Activated CD8-positive, alpha-beta memory T cell treated with anti-CD3 and anti-CD28 coated beads, Interleukin-2, amount 10 ng/mL, durations not matched to agents 7 days and 5 days (primary cell): ENCODE measurements at regions not wholly inside any gene's neighbourhood (a gene's known extent, or its start where the extent isn't known, plus 50 kb on each side); places are given as distances from the start of the nearest gene placed in this dataset.

Experiments
- ATAC-seq: fragments of 150-1000 bp; cut with Tn5 transposase; one replicate; pipeline ENCODE4 v1.10.0; 2021; ENCODE audit warnings: moderate library complexity
- CTCF ChIA-PET: fragments of 350-600 bp; sonication (Branson Sonifier 250); formaldehyde crosslinking; loops from one replicate; lab custom pipeline; 2021; ENCODE audit warnings: antibody characterized with exemption; lab: Charles Lee
- DNase-seq: peaks from one replicate; pipeline ENCODE4 v3.0.0-alpha.2; 2020
- H3K27ac Mint-ChIP-seq: one replicate; pipeline ENCODE4 v1.8.0; 2021; ENCODE audit warnings: mild to moderate bottlenecking, mixed read lengths
- H3K27me3 Mint-ChIP-seq: one replicate; pipeline ENCODE4 v1.8.0; 2021; ENCODE audit warnings: mixed read lengths
- H3K36me3 Mint-ChIP-seq: one replicate; pipeline ENCODE4 v1.8.0; 2021; ENCODE audit warnings: mild to moderate bottlenecking, mixed read lengths
- H3K4me1 Mint-ChIP-seq: one replicate; pipeline ENCODE4 v1.8.0; 2021; ENCODE audit warnings: mixed read lengths
- H3K4me3 Mint-ChIP-seq: one replicate; pipeline ENCODE4 v1.8.0; 2021; ENCODE audit warnings: mild to moderate bottlenecking, moderate library complexity, mixed read lengths
- H3K9me3 Mint-ChIP-seq: one replicate; pipeline ENCODE4 v1.8.0; 2022; ENCODE audit warnings: low read depth, mixed read lengths

DNA sequence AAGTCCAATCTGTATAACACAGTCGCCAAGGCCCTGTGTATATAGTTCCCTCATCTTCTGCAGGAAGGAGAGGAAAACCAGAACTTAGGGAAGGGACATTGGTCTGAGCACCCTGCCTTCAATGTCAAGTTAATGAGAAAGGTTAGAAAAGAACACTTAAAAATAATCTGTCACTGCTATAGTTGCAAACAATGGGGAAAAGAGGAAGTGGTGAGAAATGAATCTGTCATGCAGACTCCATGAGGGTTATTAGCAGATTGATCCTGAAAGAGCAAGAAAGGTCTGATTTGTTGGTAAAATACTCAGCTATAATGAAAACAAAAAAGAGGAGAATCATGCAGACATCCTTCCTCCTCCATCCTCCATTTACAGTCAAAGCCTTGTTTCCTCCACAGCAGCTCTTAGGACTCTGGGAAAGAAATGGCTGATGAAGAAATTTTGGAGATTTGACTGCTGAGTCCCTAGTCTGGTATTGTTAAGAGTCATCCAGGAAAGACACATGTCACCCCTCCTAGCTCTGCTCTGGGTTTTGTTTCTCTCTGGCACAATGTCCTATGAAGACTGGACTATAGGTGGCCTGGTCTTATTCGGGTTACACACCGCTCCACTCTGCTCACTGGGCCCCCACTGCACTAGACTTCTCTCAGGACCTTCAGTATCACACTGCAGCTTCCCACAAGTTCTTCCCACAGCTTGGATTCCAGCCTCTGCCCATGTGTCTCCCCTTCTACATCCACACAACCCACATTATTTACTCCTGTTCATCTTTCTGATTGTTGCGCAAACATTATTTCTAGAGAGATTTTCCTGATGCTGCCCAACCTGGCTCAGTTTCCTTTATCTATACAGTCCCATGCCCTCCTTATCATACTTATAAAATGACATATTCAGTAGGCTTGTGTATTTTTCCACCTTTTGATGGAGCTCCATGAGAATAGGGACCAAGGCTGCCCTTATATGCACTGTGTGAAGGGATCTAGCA lies 56.5 kb upstream of the XYLT1 start:
- no peak for DNase-seq
- no peaks in the 10 kb centered on the region for H3K9me3 Mint-ChIP-seq
- CTCF ChIA-PET = no interaction called here
- no peak for ATAC-seq
- H3K27ac Mint-ChIP-seq = no peak overlapping the region
- peaks cover 16% of the 10 kb centered on the region for H3K4me1 Mint-ChIP-seq
- peaks cover 4% of the 10 kb centered on the region for H3K36me3 Mint-ChIP-seq
- H3K27me3 Mint-ChIP-seq = peaks cover 4% of the 10 kb centered on the region
- H3K4me3 Mint-ChIP-seq = no peak overlapping the region

DNA sequence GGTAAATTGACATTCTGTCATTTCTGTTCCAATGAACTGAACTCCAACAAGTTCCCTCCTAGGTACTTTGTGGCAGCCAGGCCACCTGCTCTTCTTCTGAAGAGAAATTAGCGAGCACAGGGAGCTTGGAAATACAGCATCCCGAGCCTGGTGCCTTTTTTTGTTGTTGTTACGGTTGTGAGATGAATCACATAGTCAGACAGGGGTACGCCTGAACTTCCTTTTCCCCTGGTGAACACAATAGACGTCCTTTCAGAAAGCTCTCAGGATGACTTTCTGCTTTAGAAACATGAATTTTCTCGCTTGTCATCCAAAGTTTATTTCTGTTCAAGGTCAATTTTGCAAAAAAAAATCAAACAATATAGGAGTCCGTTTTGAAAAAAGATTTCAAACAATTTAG lies 53.9 kb upstream of the XYLT1 start:
- no peak overlapping the region for H3K4me3 Mint-ChIP-seq
- H3K27ac Mint-ChIP-seq = no peak overlapping the region
- no peaks in the 10 kb centered on the region for H3K36me3 Mint-ChIP-seq
- H3K9me3 Mint-ChIP-seq = no peaks in the 10 kb centered on the region
- CTCF ChIA-PET = no interaction called here
- H3K27me3 Mint-ChIP-seq = peaks cover 20% of the 10 kb centered on the region
- DNase-seq (no peak), ATAC-seq (no peak)
- peaks cover 5% of the 10 kb centered on the region for H3K4me1 Mint-ChIP-seq

DNA sequence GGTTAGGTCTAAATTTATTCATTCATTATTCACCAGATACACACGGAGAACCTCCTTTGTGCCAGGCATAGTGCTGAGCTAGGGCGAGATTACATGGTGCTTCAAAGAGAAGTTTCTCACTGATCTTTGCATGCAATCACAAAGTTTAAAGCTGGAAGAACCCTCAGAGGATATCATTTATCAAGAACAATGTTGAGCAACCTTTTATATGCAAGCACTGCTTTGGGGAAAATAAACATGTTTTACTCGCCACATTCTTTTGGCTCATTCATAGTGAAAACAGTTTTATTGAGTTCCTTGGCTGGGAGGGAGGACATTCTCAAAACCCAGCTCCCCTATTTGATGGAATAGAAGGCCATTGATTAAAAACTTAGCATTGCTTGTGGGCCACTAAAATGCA lies 49.8 kb upstream of the XYLT1 start:
- ATAC-seq (no peak), DNase-seq (no peak)
- no peak overlapping the region for H3K27ac Mint-ChIP-seq
- no peaks in the 10 kb centered on the region for H3K9me3 Mint-ChIP-seq
- no peak overlapping the region for H3K4me3 Mint-ChIP-seq
- H3K27me3 Mint-ChIP-seq = peaks cover 33% of the 10 kb centered on the region
- CTCF ChIA-PET = no interaction called here
- H3K4me1 Mint-ChIP-seq = no peaks in the 10 kb centered on the region
- H3K36me3 Mint-ChIP-seq = no peaks in the 10 kb centered on the region
